ENCODE measurements at regions not wholly inside any gene's neighbourhood (a gene's known extent, or its start where the extent isn't known, plus 50 kb on each side); places are given as distances from the start of the nearest gene placed in this dataset.

DNA sequence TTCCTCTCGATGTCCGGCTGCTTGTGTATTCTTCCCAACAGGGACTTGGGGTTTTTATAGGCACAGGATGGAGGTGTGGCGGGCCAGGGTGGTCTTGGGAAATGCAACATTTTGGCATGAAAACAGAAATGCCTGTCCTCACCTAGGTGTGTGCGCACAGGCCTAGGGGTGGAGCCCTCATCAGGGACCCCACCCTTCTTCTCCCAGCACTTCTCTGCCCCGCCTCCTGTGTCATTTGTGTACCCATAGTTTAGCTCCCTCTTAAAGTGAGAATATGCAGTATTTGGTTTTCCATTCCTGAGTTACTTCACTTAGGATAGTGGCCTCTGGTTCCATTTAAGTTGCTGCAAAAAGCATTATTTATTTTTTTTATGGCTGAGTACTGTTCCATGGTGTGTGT lies 90.2 kb upstream of the ITGB1 start:
- no peak for DNase-seq (ENCODE audit: extremely low spot score in 2 of 2)
- Histone ChIP-seq H3K4me3 (no peak overlapping the region), H3K27me3 (no peaks in the 10 kb centered on the region), H3K36me3 (no peaks in the 10 kb centered on the region), H3K4me1 (no peaks in the 10 kb centered on the region), H3K9me3 (no peaks in the 10 kb centered on the region), H3K27ac (no peak overlapping the region)
- intact Hi-C loops (cut with DNase I): no loop called here
- TF ChIP-seq, protein P1, sequence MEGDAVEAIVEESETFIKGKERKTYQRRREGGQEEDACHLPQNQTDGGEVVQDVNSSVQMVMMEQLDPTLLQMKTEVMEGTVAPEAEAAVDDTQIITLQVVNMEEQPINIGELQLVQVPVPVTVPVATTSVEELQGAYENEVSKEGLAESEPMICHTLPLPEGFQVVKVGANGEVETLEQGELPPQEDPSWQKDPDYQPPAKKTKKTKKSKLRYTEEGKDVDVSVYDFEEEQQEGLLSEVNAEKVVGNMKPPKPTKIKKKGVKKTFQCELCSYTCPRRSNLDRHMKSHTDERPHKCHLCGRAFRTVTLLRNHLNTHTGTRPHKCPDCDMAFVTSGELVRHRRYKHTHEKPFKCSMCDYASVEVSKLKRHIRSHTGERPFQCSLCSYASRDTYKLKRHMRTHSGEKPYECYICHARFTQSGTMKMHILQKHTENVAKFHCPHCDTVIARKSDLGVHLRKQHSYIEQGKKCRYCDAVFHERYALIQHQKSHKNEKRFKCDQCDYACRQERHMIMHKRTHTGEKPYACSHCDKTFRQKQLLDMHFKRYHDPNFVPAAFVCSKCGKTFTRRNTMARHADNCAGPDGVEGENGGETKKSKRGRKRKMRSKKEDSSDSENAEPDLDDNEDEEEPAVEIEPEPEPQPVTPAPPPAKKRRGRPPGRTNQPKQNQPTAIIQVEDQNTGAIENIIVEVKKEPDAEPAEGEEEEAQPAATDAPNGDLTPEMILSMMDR (IDR thresholded peaks at IDR 0.05): no peak
- TF ChIP-seq POLR2A (IDR thresholded peaks at IDR 0.05) (no peak), POLR2AphosphoS5 (IDR thresholded peaks at IDR 0.05; ENCODE audit: insufficient read depth in 1 of 2, low read depth in 1 of 2) (no peak)

DNA sequence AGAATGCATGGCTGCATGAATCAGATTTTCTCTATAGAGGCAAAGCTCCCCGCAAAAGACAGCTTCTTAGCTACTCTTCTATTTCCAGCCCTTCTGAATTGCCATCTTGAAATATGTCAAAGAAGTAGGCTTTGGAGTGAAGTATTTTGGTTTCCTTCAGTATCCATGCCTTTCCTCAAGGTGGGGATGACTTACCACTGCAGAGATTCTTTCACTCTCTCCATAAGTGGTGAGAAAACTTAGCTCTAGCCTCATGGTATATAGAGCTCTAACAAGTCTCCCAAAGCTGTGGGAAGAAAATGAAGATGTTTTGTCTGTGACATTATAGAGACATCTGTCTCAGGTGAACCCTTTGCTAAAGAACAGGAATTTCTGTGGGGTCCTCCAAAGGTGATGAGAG lies 89.6 kb upstream of the ITGB1 start:
- no peak for DNase-seq (ENCODE audit: extremely low spot score in 2 of 2)
- H3K9me3 ChIP-seq: no peaks in the 10 kb centered on the region
- TF ChIP-seq, protein P1 (IDR thresholded peaks at IDR 0.05): no peak
- TF ChIP-seq POLR2A (IDR thresholded peaks at IDR 0.05) (no peak), POLR2AphosphoS5 (IDR thresholded peaks at IDR 0.05; ENCODE audit: insufficient read depth in 1 of 2, low read depth in 1 of 2) (no peak)
- no peaks in the 10 kb centered on the region for H3K27me3 ChIP-seq
- intact Hi-C loops (cut with DNase I): no loop called here
- H3K36me3 ChIP-seq: no peaks in the 10 kb centered on the region
- no peaks in the 10 kb centered on the region for H3K4me1 ChIP-seq
- H3K4me3 ChIP-seq: no peak overlapping the region
- H3K27ac ChIP-seq: no peak overlapping the region

DNA sequence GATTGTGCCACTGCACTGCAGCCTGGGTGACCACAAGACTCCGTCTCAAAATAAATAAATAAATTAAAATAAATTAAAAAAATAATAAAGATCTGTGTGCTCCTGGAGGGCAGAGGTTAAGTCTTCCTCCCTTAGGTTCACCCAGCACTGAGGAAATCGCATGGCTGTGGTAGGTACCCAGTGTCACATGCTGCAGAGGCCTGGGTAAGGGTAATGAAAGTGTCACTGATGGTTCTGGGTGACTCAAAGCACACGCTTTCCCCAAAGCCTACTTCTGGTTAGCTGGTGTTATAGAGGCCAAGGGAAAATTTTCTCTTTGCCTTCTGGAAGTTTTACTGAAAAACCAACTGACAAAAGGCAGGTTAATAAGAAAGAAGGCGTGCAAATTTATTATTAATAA lies 88.8 kb upstream of the ITGB1 start:
- intact Hi-C loops (cut with DNase I): no loop called here
- no peaks in the 10 kb centered on the region for H3K9me3 ChIP-seq
- DNase-seq (ENCODE audit: extremely low spot score in 2 of 2): no peak
- TF ChIP-seq, protein P1 (IDR thresholded peaks at IDR 0.05): no peak
- TF ChIP-seq POLR2AphosphoS5 (IDR thresholded peaks at IDR 0.05; ENCODE audit: insufficient read depth in 1 of 2, low read depth in 1 of 2): no peak
- TF ChIP-seq POLR2A (IDR thresholded peaks at IDR 0.05): no peak
- H3K36me3 ChIP-seq: no peaks in the 10 kb centered on the region
- no peak overlapping the region for H3K27ac ChIP-seq
- no peak overlapping the region for H3K4me3 ChIP-seq
- H3K4me1 ChIP-seq: no peaks in the 10 kb centered on the region
- no peaks in the 10 kb centered on the region for H3K27me3 ChIP-seq

DNA sequence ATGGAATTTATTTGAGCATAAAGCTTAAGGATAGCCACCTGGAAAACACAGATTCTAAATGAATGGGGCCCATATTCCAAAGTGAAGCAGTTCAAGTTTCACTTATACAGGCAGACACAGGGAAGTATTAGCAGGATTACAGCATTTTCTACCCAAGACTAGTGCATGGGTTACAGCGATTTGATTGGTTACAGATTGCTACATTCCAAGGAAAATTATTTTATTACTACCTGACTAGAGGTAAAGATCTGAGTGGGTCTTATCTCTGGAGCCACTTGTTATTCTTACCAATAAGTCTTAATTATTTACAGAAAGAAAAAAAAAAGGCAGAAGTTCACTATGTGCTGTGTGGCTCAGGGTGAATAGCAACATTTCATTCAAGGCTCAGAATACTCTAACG lies 87.4 kb upstream of the ITGB1 start:
- no peak overlapping the region for H3K4me3 ChIP-seq
- H3K4me1 ChIP-seq: no peaks in the 10 kb centered on the region
- no peak for TF ChIP-seq POLR2A (IDR thresholded peaks at IDR 0.05)
- TF ChIP-seq, protein P1 (IDR thresholded peaks at IDR 0.05): no peak
- TF ChIP-seq POLR2AphosphoS5 (IDR thresholded peaks at IDR 0.05; ENCODE audit: insufficient read depth in 1 of 2, low read depth in 1 of 2): no peak
- H3K27ac ChIP-seq: no peak overlapping the region
- no peaks in the 10 kb centered on the region for H3K9me3 ChIP-seq
- H3K27me3 ChIP-seq: no peaks in the 10 kb centered on the region
- H3K36me3 ChIP-seq: no peaks in the 10 kb centered on the region
- intact Hi-C loops (cut with DNase I): no loop called here
- DNase-seq (ENCODE audit: extremely low spot score in 2 of 2): no peak

DNA sequence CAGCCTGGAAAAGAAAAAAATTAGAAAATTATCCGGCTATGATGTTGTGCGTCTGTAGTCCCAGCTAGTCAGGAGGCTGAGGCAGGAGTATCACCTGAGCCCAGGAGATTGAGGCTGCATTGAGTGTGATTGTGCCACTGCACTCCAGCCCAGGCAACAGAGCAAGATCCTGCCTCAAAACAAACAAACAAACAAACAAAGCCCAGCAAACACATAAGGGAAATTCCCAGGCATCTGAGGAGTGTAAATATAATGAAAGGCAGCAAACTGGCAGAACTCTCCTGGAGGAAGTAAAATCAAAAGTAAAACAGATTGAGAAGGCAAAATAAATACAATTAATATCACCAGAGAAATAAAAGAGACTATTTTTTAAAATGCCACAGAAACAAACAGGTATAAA lies 84.5 kb upstream of the ITGB1 start:
- Histone ChIP-seq H3K9me3 (no peaks in the 10 kb centered on the region), H3K27ac (no peak overlapping the region), H3K36me3 (no peaks in the 10 kb centered on the region), H3K4me1 (no peaks in the 10 kb centered on the region), H3K4me3 (no peak overlapping the region), H3K27me3 (no peaks in the 10 kb centered on the region)
- intact Hi-C loops (cut with DNase I): loop anchor here (5.0 kb wide), 1 partner anchor 35 kb away; no protein-coding TSS in a partner anchor
- TF ChIP-seq POLR2AphosphoS5 (IDR thresholded peaks at IDR 0.05; ENCODE audit: insufficient read depth in 1 of 2, low read depth in 1 of 2) (no peak), POLR2A (IDR thresholded peaks at IDR 0.05) (no peak)
- TF ChIP-seq, protein P1 (IDR thresholded peaks at IDR 0.05): no peak
- DNase-seq (ENCODE audit: extremely low spot score in 2 of 2): no peak

Measured in vagina (tissue), 2 donors.